ENCODE measurements at regions not wholly inside any gene's neighbourhood (a gene's known extent, or its start where the extent isn't known, plus 50 kb on each side); places are given as distances from the start of the nearest gene placed in this dataset.

DNA sequence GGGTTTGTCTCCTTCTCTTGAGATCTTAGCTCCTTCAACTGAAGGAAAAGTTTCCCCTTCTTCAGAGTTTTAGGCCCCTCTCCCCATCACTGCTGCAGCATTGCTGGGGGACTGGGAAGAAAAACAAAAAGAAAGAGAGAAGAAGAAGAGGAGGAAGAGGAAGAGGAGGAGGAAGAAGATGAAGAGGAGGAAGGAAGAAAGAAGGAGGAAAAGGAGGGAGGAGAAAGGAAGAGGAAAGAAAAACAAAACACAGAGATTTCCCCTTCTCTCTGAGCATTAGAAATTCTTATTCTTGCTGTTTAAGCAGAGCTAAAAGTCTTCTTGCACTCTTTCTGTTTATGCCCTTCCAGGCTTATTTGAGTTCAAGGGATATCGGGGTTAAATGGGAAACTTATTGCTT lies 219.8 kb upstream of the AMIGO2 start:
- TF ChIP-seq, protein P1, sequence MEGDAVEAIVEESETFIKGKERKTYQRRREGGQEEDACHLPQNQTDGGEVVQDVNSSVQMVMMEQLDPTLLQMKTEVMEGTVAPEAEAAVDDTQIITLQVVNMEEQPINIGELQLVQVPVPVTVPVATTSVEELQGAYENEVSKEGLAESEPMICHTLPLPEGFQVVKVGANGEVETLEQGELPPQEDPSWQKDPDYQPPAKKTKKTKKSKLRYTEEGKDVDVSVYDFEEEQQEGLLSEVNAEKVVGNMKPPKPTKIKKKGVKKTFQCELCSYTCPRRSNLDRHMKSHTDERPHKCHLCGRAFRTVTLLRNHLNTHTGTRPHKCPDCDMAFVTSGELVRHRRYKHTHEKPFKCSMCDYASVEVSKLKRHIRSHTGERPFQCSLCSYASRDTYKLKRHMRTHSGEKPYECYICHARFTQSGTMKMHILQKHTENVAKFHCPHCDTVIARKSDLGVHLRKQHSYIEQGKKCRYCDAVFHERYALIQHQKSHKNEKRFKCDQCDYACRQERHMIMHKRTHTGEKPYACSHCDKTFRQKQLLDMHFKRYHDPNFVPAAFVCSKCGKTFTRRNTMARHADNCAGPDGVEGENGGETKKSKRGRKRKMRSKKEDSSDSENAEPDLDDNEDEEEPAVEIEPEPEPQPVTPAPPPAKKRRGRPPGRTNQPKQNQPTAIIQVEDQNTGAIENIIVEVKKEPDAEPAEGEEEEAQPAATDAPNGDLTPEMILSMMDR (IDR thresholded peaks at IDR 0.05): no peak
- TF ChIP-seq POLR2A (IDR thresholded peaks at IDR 0.05): no peak
- no peaks in the 10 kb centered on the region for H3K36me3 ChIP-seq
- H3K27ac ChIP-seq: no peak overlapping the region
- H3K4me1 ChIP-seq: no peaks in the 10 kb centered on the region
- DNase-seq: no peak
- no peak overlapping the region for H3K4me3 ChIP-seq
- no peaks in the 10 kb centered on the region for H3K27me3 ChIP-seq
- 75% methylated on average over 1 of the region's 1 CpG for WGBS (ENCODE audit: insufficient coverage, low coverage, low lambda C conversion rate, missing lambda C conversion rate)
- no peaks in the 10 kb centered on the region for H3K9me3 ChIP-seq
- intact Hi-C loops (cut with DNase I): no loop called here
- ATAC-seq: no peak

DNA sequence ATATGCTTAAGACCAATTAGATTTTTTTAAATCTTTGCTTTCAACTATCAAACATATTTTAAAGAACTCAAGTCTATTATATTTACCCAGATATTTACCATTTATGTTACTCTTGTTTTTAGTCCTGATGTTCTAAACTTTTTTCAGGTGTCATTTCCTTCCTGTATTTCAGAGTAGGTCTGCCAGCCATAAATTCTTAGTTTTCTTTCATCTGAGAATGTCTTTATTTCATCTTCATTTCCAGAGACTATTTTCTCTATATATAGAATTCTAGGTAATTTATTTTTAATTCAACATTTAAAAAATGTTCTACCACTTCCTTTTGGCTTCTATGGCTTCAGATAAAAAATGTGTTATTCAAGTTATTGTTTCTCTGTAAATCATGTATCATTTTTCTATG lies 218.2 kb upstream of the AMIGO2 start:
- Histone ChIP-seq H3K4me3 (no peak overlapping the region), H3K9me3 (no peaks in the 10 kb centered on the region), H3K36me3 (no peaks in the 10 kb centered on the region), H3K27ac (no peak overlapping the region), H3K4me1 (no peaks in the 10 kb centered on the region), H3K27me3 (no peaks in the 10 kb centered on the region)
- intact Hi-C loops (cut with DNase I): no loop called here
- TF ChIP-seq, protein P1 (IDR thresholded peaks at IDR 0.05): no peak
- no peak for TF ChIP-seq POLR2A (IDR thresholded peaks at IDR 0.05)
- ATAC-seq (no peak), DNase-seq (no peak)

DNA sequence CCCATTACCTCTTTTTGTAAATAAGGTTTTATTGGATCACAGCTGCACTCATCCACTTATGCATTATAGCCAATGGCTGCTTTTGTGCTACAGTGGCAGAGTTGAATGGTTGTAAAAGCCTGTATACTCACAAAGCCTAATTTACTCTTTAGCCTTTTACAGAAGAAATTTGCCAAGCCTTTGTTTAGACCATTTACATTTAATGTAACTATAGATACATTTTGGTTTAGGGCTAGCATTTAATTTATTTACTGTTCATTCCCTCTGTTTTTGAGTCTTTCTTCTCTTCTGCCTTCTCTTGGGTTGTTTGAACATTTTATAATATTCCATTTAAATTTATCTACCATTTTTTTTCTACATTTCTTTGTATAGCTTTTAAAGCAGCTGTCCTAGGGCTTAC lies 217.1 kb upstream of the AMIGO2 start:
- Histone ChIP-seq H3K27me3 (no peaks in the 10 kb centered on the region), H3K27ac (no peak overlapping the region), H3K9me3 (no peaks in the 10 kb centered on the region), H3K4me3 (no peak overlapping the region), H3K36me3 (no peaks in the 10 kb centered on the region), H3K4me1 (no peaks in the 10 kb centered on the region)
- intact Hi-C loops (cut with DNase I): no loop called here
- no peak for TF ChIP-seq POLR2A (IDR thresholded peaks at IDR 0.05)
- TF ChIP-seq, protein P1 (IDR thresholded peaks at IDR 0.05): no peak
- ATAC-seq (no peak), DNase-seq (no peak)

DNA sequence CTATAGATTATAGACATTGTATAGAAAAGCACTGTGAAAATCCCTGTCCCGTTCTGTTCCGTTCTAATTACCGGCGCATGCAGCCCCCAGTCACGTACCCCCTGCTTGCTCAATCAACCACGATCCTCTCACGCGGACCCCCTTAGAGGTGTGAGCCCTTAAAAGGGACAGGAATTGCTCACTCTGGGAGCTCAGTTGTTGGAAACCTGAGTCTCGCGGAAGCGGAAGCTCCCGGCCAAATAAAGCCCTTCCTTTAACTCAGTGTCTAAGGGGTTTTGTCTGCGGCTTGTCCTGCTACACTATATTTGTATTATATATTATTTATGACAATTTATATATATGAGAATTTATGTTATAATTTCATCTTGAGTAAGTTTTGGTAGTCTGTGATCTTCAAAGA lies 213.6 kb upstream of the AMIGO2 start:
- intact Hi-C loops (cut with DNase I): no loop called here
- no peaks in the 10 kb centered on the region for H3K36me3 ChIP-seq
- H3K27ac ChIP-seq: no peak overlapping the region
- H3K4me3 ChIP-seq: no peak overlapping the region
- H3K27me3 ChIP-seq: no peaks in the 10 kb centered on the region
- DNase-seq: no peak
- WGBS (ENCODE audit: insufficient coverage, low coverage, low lambda C conversion rate, missing lambda C conversion rate): 91% methylated on average over 11 of the region's 13 CpGs
- no peaks in the 10 kb centered on the region for H3K4me1 ChIP-seq
- H3K9me3 ChIP-seq: no peaks in the 10 kb centered on the region
- TF ChIP-seq POLR2A (IDR thresholded peaks at IDR 0.05): no peak
- TF ChIP-seq, protein P1 (IDR thresholded peaks at IDR 0.05): no peak
- no peak for ATAC-seq

DNA sequence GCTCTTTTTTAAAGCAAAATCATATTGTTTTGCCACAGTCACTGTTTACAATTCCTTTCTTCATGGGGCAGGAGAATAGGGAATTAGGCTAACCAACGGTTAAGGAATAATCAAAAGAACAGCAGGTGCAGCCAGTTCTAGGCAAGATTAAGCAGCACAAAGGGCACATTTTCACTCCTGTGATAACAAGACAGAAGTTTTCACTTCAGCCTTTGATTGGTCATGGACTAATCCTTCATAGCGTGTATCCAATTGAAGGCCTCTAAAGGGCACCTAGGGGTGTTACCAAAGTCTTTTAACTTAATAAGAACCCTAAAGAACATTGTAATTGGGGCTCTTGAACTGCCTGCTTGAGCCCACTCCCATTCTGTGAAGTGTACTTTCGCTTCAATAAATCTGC lies 206.9 kb upstream of the AMIGO2 start:
- no peak overlapping the region for H3K4me3 ChIP-seq
- ATAC-seq: no peak
- 66% methylated on average over 2 of the region's 3 CpGs for whole genome bisulfite sequencing (ENCODE audit: insufficient coverage, low coverage, low lambda C conversion rate, missing lambda C conversion rate)
- TF ChIP-seq, protein P1 (IDR thresholded peaks at IDR 0.05): no peak
- no peak for TF ChIP-seq POLR2A (IDR thresholded peaks at IDR 0.05)
- intact Hi-C loops (cut with DNase I): no loop called here
- H3K27me3 ChIP-seq: no peaks in the 10 kb centered on the region
- H3K36me3 ChIP-seq: no peaks in the 10 kb centered on the region
- H3K9me3 ChIP-seq: no peaks in the 10 kb centered on the region
- H3K4me1 ChIP-seq: no peaks in the 10 kb centered on the region
- no peak for DNase-seq
- no peak overlapping the region for H3K27ac ChIP-seq
